HEK293 (cell line): ENCODE measurements at regions not wholly inside any gene's neighbourhood (a gene's known extent, or its start where the extent isn't known, plus 50 kb on each side); places are given as distances from the start of the nearest gene placed in this dataset.

ENCODE experiments used
- CTCF ChIA-PET: fragments of 350-600 bp; formaldehyde crosslinking; extraction: SDS; loops from one replicate; lab custom pipeline; 2021; ENCODE audit warnings: antibody characterized with exemption; lab: Yijun Ruan, JAX
- POLR2A ChIA-PET: fragments of 300-600 bp; formaldehyde crosslinking; extraction: SDS; loops from one replicate; lab custom pipeline; 2020; ENCODE audit warnings: antibody characterized with exemption, inconsistent platforms; lab: Yijun Ruan, JAX
- H3K27ac ChIP-seq: fragments of 200-500 bp; sonication (Bioruptor generic); 2 replicates; pipeline ENCODE4 v1.5.1; 2014; ENCODE audit warnings: low read depth, low read length, control low read depth, inconsistent platforms; ENCODE audit errors: extremely low read depth
- H3K36me3 ChIP-seq, 2 experiments: fragments of 200-500 bp in 1 of 2; sonication (Bioruptor generic) in 1 of 2; 1 replicate in 1 of 2; 2 replicates in 1 of 2; pipeline ENCODE4 v1.5.1; 2014 to 2017; ENCODE audit warnings: inconsistent platforms in 2 of 2, low read length in 2 of 2; ENCODE audit not compliant: control insufficient read depth in 2 of 2, insufficient read depth in 1 of 2
- H3K4me1 ChIP-seq: fragments of 200-500 bp; sonication (Bioruptor generic); 2 replicates; pipeline ENCODE4 v1.5.1; 2014; ENCODE audit warnings: mild to moderate bottlenecking, low read length, inconsistent platforms; ENCODE audit not compliant: control insufficient read depth, insufficient read depth
- H3K4me3 ChIP-seq: 2 replicates; pipeline ENCODE4 v1.5.1; 2011; ENCODE audit warnings: low read depth, mild to moderate bottlenecking, control low read depth, low read length, moderate library complexity
- H3K9me3 ChIP-seq: fragments of 200-500 bp; sonication (Bioruptor generic); 2 replicates; pipeline ENCODE4 v1.5.1; 2014; ENCODE audit warnings: low read depth, low read length, inconsistent platforms; ENCODE audit not compliant: control insufficient read depth, insufficient read depth
- HOXC10 ChIP-seq: sonication (generic); formaldehyde crosslinking; IDR thresholded peaks from 2 replicates; pipeline ENCODE4 v1.8.1; 2023; ENCODE audit warnings: mild to moderate bottlenecking, missing genetic modification reagents
- MYNN ChIP-seq: fragments of 450-650 bp; formaldehyde crosslinking; IDR thresholded peaks from 2 replicates; pipeline ENCODE4 v1.5.1; 2016; ENCODE audit warnings: missing biosample characterization, missing genetic modification characterization, borderline replicate concordance
- SALL2 ChIP-seq: fragments of 450-650 bp; formaldehyde crosslinking; IDR thresholded peaks from 2 replicates; pipeline ENCODE4 v1.5.0; 2017; ENCODE audit warnings: missing biosample characterization, mild to moderate bottlenecking, missing genetic modification characterization, borderline replicate concordance
- SP2 ChIP-seq: fragments of 450-650 bp; formaldehyde crosslinking; IDR thresholded peaks from 2 replicates; pipeline ENCODE4 v1.5.1; 2016; ENCODE audit warnings: missing biosample characterization, missing genetic modification characterization
- TRIM28 ChIP-seq: IDR thresholded peaks from 2 replicates; pipeline ENCODE4 v1.6.1; 2011; ENCODE audit warnings: low read length, control low read depth, borderline replicate concordance
- ZBTB1 ChIP-seq: fragments of 450-650 bp; formaldehyde crosslinking; IDR thresholded peaks from 2 replicates; pipeline ENCODE4 v1.5.1; 2016; ENCODE audit warnings: missing biosample characterization, missing genetic modification characterization
- ZNF529 ChIP-seq: fragments of 450-650 bp; formaldehyde crosslinking; IDR thresholded peaks from 2 replicates; pipeline ENCODE4 v1.5.1; 2017; ENCODE audit warnings: missing genetic modification characterization, missing biosample characterization; ENCODE audit not compliant: insufficient replicate concordance
- ZNF530 ChIP-seq: fragments of 450-650 bp; formaldehyde crosslinking; IDR thresholded peaks from 2 replicates; pipeline ENCODE4 v1.5.1; 2016; ENCODE audit warnings: low read depth, missing biosample characterization, missing genetic modification characterization
- ZNF544 ChIP-seq: fragments of 450-650 bp; formaldehyde crosslinking; IDR thresholded peaks from 2 replicates; pipeline ENCODE4 v1.5.0; 2017; ENCODE audit warnings: missing biosample characterization, missing genetic modification characterization
- ZNF560 ChIP-seq: fragments of 450-650 bp; formaldehyde crosslinking; IDR thresholded peaks from 2 replicates; pipeline ENCODE4 v1.5.1; 2017; ENCODE audit warnings: missing biosample characterization, missing genetic modification characterization, borderline replicate concordance
- ZNF600 ChIP-seq: fragments of 450-650 bp; formaldehyde crosslinking; IDR thresholded peaks from 2 replicates; pipeline ENCODE4 v1.5.1; 2016; ENCODE audit warnings: missing biosample characterization, missing genetic modification characterization
- ZNF747 ChIP-seq: fragments of 450-650 bp; formaldehyde crosslinking; IDR thresholded peaks from 2 replicates; pipeline ENCODE4 v1.5.1; 2016; ENCODE audit warnings: missing biosample characterization, missing genetic modification characterization
- TF ChIP-seq, protein P1 (sequence below): fragments of 450-650 bp; formaldehyde crosslinking; IDR thresholded peaks from 2 replicates; pipeline ENCODE4 v1.5.1; 2016; ENCODE audit warnings: missing biosample characterization, missing genetic modification characterization
- TF ChIP-seq, protein P2 (sequence below): fragments of 450-650 bp; formaldehyde crosslinking; IDR thresholded peaks from 2 replicates; pipeline ENCODE4 v1.5.1; 2016; ENCODE audit warnings: missing biosample characterization, missing genetic modification characterization
- TF ChIP-seq, protein P3 (sequence below): fragments of 450-650 bp; formaldehyde crosslinking; IDR thresholded peaks from 2 replicates; pipeline ENCODE4 v1.5.1; 2016; ENCODE audit warnings: missing biosample characterization, missing genetic modification characterization, borderline replicate concordance
- TF ChIP-seq, protein P4 (sequence below): fragments of 450-650 bp; formaldehyde crosslinking; IDR thresholded peaks from 2 replicates; pipeline ENCODE4 v1.5.1; 2016; ENCODE audit warnings: missing biosample characterization, missing genetic modification characterization
- TF ChIP-seq, protein P5 (sequence below): fragments of 450-650 bp; formaldehyde crosslinking; IDR thresholded peaks from 2 replicates; pipeline ENCODE4 v1.5.1; 2016; ENCODE audit warnings: missing biosample characterization, missing genetic modification characterization
- TF ChIP-seq, protein P6 (sequence below): fragments of 450-650 bp; formaldehyde crosslinking; IDR thresholded peaks from 2 replicates; pipeline ENCODE4 v1.5.1; 2016; ENCODE audit warnings: missing biosample characterization, missing genetic modification characterization

DNA sequence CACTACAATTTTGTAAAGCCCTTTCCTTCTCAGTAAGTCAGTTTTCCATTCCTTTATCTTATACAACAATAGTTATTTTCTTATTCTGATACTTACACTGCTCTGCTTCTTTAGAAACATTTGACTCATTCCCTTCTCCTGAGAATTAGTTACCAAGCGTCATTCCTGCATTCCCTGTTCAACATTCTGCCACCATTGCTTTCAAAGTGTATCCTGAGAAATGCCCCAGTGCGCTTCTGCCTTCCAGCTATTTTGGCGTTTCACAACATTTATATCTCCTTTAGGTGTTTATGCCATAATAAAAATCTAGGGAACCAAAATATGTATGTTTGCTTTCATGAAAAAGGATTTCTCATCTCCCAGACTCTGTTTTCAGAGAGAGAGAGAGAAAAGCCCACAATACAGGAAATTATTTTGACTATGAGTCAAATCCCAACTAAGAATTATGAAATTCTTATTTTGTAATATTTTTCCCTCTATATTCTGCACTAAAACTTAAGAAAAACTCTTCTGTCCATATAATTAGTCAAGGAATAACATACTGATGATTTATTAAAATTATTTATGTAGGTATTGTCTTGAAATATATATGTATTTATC, 118.2 kb upstream of the RAP2B start:
- CTCF ChIA-PET, result interaction anchor here (0.6 to 1.6 kb wide), 13 partner anchors 8 to 553 kb away, joined by 3 to 5 read pairs (median 3); no protein-coding TSS in a partner anchor
- H3K27ac ChIP-seq, result no peak overlapping the region
- POLR2A ChIA-PET, result interaction anchor here (1.6 kb wide), 1 partner anchor 117 kb away, joined by 16 read pairs; the partner anchor contains the start of gene RAP2B
- H3K36me3 ChIP-seq, result no peaks in the 10 kb centered on the region
- H3K9me3 ChIP-seq, result no peaks in the 10 kb centered on the region
- no peak overlapping the region for H3K4me3 ChIP-seq
- TF ChIP-seq ZNF747 (tag by site-specific recombination) (no peak), SP2 (no peak), ZNF544 (tag by site-specific recombination) (no peak), ZNF529 (tag by site-specific recombination) (no peak), SALL2 (tag by site-specific recombination) (no peak), TRIM28 (no peak), HOXC10 (CRISPR knock-in tag) (no peak)
- TF ChIP-seq, protein P1, sequence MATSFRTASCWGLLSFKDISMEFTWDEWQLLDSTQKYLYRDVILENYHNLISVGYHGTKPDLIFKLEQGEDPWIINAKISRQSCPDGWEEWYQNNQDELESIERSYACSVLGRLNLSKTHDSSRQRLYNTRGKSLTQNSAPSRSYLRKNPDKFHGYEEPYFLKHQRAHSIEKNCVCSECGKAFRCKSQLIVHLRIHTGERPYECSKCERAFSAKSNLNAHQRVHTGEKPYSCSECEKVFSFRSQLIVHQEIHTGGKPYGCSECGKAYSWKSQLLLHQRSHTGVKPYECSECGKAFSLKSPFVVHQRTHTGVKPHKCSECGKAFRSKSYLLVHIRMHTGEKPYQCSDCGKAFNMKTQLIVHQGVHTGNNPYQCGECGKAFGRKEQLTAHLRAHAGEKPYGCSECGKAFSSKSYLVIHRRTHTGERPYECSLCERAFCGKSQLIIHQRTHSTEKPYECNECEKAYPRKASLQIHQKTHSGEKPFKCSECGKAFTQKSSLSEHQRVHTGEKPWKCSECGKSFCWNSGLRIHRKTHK (tag by site-specific recombination), result no peak
- H3K4me1 ChIP-seq, result no peaks in the 10 kb centered on the region

DNA sequence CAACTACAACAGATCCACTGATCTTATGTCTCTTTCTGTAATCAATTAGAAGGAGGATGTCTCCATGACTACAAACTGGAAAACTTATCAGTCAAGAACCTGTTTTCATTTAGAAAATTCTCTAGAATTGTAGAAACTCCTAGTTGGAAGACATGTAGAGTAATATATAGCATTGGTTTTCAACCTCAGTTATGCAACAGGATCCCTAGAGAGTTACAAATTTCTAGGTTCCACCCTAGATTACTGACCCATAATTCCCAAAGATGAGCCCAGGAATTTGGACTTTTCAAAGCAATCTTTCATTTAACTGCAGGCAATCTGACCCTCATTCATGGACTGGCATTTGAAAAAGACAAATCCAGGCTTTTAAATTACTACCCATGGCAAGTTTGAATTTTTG, 116.9 kb upstream of the RAP2B start:
- ChIA-PET POLR2A (no interaction called here), CTCF (no interaction called here)
- Histone ChIP-seq H3K9me3 (no peaks in the 10 kb centered on the region), H3K4me1 (no peaks in the 10 kb centered on the region), H3K36me3 (no peaks in the 10 kb centered on the region), H3K4me3 (no peak overlapping the region), H3K27ac (no peak overlapping the region)
- TF ChIP-seq ZNF530 (tag by site-specific recombination) (no peak), ZBTB1 (tag by site-specific recombination) (no peak), ZNF560 (tag by site-specific recombination) (no peak), MYNN (tag by site-specific recombination) (no peak), ZNF600 (tag by site-specific recombination) (no peak)
- TF ChIP-seq, protein P2, sequence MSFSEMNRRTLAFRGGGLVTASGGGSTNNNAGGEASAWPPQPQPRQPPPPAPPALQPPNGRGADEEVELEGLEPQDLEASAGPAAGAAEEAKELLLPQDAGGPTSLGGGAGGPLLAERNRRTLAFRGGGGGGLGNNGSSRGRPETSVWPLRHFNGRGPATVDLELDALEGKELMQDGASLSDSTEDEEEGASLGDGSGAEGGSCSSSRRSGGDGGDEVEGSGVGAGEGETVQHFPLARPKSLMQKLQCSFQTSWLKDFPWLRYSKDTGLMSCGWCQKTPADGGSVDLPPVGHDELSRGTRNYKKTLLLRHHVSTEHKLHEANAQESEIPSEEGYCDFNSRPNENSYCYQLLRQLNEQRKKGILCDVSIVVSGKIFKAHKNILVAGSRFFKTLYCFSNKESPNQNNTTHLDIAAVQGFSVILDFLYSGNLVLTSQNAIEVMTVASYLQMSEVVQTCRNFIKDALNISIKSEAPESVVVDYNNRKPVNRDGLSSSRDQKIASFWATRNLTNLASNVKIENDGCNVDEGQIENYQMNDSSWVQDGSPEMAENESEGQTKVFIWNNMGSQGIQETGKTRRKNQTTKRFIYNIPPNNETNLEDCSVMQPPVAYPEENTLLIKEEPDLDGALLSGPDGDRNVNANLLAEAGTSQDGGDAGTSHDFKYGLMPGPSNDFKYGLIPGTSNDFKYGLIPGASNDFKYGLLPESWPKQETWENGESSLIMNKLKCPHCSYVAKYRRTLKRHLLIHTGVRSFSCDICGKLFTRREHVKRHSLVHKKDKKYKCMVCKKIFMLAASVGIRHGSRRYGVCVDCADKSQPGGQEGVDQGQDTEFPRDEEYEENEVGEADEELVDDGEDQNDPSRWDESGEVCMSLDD (tag by site-specific recombination), result no peak
- TF ChIP-seq, protein P3, sequence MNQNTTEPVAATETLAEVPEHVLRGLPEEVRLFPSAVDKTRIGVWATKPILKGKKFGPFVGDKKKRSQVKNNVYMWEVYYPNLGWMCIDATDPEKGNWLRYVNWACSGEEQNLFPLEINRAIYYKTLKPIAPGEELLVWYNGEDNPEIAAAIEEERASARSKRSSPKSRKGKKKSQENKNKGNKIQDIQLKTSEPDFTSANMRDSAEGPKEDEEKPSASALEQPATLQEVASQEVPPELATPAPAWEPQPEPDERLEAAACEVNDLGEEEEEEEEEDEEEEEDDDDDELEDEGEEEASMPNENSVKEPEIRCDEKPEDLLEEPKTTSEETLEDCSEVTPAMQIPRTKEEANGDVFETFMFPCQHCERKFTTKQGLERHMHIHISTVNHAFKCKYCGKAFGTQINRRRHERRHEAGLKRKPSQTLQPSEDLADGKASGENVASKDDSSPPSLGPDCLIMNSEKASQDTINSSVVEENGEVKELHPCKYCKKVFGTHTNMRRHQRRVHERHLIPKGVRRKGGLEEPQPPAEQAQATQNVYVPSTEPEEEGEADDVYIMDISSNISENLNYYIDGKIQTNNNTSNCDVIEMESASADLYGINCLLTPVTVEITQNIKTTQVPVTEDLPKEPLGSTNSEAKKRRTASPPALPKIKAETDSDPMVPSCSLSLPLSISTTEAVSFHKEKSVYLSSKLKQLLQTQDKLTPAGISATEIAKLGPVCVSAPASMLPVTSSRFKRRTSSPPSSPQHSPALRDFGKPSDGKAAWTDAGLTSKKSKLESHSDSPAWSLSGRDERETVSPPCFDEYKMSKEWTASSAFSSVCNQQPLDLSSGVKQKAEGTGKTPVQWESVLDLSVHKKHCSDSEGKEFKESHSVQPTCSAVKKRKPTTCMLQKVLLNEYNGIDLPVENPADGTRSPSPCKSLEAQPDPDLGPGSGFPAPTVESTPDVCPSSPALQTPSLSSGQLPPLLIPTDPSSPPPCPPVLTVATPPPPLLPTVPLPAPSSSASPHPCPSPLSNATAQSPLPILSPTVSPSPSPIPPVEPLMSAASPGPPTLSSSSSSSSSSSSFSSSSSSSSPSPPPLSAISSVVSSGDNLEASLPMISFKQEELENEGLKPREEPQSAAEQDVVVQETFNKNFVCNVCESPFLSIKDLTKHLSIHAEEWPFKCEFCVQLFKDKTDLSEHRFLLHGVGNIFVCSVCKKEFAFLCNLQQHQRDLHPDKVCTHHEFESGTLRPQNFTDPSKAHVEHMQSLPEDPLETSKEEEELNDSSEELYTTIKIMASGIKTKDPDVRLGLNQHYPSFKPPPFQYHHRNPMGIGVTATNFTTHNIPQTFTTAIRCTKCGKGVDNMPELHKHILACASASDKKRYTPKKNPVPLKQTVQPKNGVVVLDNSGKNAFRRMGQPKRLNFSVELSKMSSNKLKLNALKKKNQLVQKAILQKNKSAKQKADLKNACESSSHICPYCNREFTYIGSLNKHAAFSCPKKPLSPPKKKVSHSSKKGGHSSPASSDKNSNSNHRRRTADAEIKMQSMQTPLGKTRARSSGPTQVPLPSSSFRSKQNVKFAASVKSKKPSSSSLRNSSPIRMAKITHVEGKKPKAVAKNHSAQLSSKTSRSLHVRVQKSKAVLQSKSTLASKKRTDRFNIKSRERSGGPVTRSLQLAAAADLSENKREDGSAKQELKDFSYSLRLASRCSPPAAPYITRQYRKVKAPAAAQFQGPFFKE (tag by site-specific recombination), result no peak
- TF ChIP-seq, protein P4, sequence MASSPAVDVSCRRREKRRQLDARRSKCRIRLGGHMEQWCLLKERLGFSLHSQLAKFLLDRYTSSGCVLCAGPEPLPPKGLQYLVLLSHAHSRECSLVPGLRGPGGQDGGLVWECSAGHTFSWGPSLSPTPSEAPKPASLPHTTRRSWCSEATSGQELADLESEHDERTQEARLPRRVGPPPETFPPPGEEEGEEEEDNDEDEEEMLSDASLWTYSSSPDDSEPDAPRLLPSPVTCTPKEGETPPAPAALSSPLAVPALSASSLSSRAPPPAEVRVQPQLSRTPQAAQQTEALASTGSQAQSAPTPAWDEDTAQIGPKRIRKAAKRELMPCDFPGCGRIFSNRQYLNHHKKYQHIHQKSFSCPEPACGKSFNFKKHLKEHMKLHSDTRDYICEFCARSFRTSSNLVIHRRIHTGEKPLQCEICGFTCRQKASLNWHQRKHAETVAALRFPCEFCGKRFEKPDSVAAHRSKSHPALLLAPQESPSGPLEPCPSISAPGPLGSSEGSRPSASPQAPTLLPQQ (tag by site-specific recombination), result no peak
- TF ChIP-seq, protein P5, sequence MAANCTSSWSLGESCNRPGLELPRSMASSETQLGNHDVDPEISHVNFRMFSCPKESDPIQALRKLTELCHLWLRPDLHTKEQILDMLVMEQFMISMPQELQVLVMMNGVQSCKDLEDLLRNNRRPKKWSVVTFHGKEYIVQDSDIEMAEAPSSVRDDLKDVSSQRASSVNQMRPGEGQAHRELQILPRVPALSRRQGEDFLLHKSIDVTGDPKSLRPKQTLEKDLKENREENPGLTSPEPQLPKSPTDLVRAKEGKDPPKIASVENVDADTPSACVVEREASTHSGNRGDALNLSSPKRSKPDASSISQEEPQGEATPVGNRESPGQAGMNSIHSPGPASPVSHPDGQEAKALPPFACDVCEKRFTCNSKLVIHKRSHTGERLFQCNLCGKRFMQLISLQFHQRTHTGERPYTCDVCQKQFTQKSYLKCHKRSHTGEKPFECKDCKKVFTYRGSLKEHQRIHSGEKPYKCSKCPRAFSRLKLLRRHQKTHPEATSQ (tag by site-specific recombination), result no peak
- TF ChIP-seq, protein P6, sequence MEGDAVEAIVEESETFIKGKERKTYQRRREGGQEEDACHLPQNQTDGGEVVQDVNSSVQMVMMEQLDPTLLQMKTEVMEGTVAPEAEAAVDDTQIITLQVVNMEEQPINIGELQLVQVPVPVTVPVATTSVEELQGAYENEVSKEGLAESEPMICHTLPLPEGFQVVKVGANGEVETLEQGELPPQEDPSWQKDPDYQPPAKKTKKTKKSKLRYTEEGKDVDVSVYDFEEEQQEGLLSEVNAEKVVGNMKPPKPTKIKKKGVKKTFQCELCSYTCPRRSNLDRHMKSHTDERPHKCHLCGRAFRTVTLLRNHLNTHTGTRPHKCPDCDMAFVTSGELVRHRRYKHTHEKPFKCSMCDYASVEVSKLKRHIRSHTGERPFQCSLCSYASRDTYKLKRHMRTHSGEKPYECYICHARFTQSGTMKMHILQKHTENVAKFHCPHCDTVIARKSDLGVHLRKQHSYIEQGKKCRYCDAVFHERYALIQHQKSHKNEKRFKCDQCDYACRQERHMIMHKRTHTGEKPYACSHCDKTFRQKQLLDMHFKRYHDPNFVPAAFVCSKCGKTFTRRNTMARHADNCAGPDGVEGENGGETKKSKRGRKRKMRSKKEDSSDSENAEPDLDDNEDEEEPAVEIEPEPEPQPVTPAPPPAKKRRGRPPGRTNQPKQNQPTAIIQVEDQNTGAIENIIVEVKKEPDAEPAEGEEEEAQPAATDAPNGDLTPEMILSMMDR (tag by site-specific recombination), result no peak
